GM12892 (cell line): ENCODE measurements at regions not wholly inside any gene's neighbourhood (a gene's known extent, or its start where the extent isn't known, plus 50 kb on each side); places are given as distances from the start of the nearest gene placed in this dataset.

ENCODE experiments used
- POLR2A ChIP-seq: IDR thresholded peaks from 2 replicates; pipeline ENCODE4 v1.6.1; 2011; ENCODE audit warnings: low read depth, low read length, control low read depth
- POLR2AphosphoS5 ChIP-seq: IDR thresholded peaks from 2 replicates; pipeline ENCODE4 v1.6.1; 2011; ENCODE audit warnings: low read depth, low read length, control low read depth

- TF ChIP-seq POLR2AphosphoS5 = no peak
- no peak for TF ChIP-seq POLR2A
Measured at GRCh38 chr20:60977901-60978300, 274.2 kb upstream of the CDH4 start.
